CD4-positive, CD25-positive, alpha-beta regulatory T cell (primary cell): ENCODE measurements at regions not wholly inside any gene's neighbourhood (a gene's known extent, or its start where the extent isn't known, plus 50 kb on each side); places are given as distances from the start of the nearest gene placed in this dataset.
"Not testable (repeated sequence)": the region's sequence is repeated elsewhere in the genome, so short reads cannot be mapped to it uniquely, and the experiment has no call there.

Experiments used
- ATAC-seq, 2 donors: fragments of 150-1000 bp; cut with Tn5 transposase; one replicate each; pipeline ENCODE4 v1.10.0; 2021; ENCODE audit warnings: low read depth in 2 of 2, moderate number of reproducible peaks in 2 of 2, moderate library complexity in 1 of 2
- DNase-seq, 3 donors: peaks; one replicate each; pipeline versions ENCODE4 v3.0.0 to v3.0.0-alpha.2; 2012 to 2022; ENCODE audit warnings: mixed read lengths in 1 of 3
- H3K27ac ChIP-seq: one replicate; pipeline ENCODE4 v1.7.0; 2013; ENCODE audit warnings: mild to moderate bottlenecking, low read length; ENCODE audit not compliant: insufficient read depth, poor library complexity, severe bottlenecking
- H3K27me3 ChIP-seq: one replicate; pipeline ENCODE4 v1.7.0; 2013; ENCODE audit warnings: low read length; ENCODE audit not compliant: control insufficient read depth, insufficient read depth
- H3K36me3 ChIP-seq: one replicate; pipeline ENCODE4 v1.7.0; 2013; ENCODE audit warnings: mild to moderate bottlenecking, low read length, moderate library complexity; ENCODE audit not compliant: control insufficient read depth, insufficient read depth
- H3K4me1 ChIP-seq: 2 replicates; pipeline ENCODE4 v1.7.0; 2013; ENCODE audit warnings: mild to moderate bottlenecking, low read length; ENCODE audit not compliant: insufficient read depth, control insufficient read depth, poor library complexity, severe bottlenecking
- H3K4me3 ChIP-seq: one replicate; pipeline ENCODE4 v1.7.0; 2013; ENCODE audit warnings: low read depth, mild to moderate bottlenecking, low read length, moderate library complexity
- H3K9me3 ChIP-seq, 2 experiments: 1 replicate in 1 of 2; 2 replicates in 1 of 2; pipeline ENCODE4 v1.7.0; 2013; ENCODE audit warnings: low read length in 2 of 2, mild to moderate bottlenecking in 1 of 2, moderate library complexity in 1 of 2; ENCODE audit not compliant: control insufficient read depth in 2 of 2
- H3K27ac Mint-ChIP-seq, 3 donors: one replicate each; pipeline ENCODE4 v1.8.0; 2020 to 2022; ENCODE audit warnings: mild to moderate bottlenecking in 3 of 3, mixed read lengths in 3 of 3, moderate library complexity in 2 of 3
- H3K27me3 Mint-ChIP-seq: one replicate; pipeline ENCODE4 v1.8.0; 2022; ENCODE audit warnings: mild to moderate bottlenecking, mixed read lengths
- H3K36me3 Mint-ChIP-seq: one replicate; pipeline ENCODE4 v1.8.0; 2020; ENCODE audit warnings: mixed read lengths
- H3K4me1 Mint-ChIP-seq, 4 donors: one replicate each; pipeline ENCODE4 v1.8.0; 2020 to 2022; ENCODE audit warnings: mixed read lengths in 4 of 4, mild to moderate bottlenecking in 1 of 4
- H3K4me3 Mint-ChIP-seq, 4 donors: one replicate each; pipeline ENCODE4 v1.8.0; 2020 to 2022; ENCODE audit warnings: mild to moderate bottlenecking in 4 of 4, mixed read lengths in 4 of 4, moderate library complexity in 3 of 4
- H3K9me3 Mint-ChIP-seq, 7 donors: one replicate each; pipeline ENCODE4 v1.8.0; 2020 to 2022; ENCODE audit warnings: mixed read lengths in 7 of 7, mild to moderate bottlenecking in 3 of 7, moderate library complexity in 2 of 7

DNA sequence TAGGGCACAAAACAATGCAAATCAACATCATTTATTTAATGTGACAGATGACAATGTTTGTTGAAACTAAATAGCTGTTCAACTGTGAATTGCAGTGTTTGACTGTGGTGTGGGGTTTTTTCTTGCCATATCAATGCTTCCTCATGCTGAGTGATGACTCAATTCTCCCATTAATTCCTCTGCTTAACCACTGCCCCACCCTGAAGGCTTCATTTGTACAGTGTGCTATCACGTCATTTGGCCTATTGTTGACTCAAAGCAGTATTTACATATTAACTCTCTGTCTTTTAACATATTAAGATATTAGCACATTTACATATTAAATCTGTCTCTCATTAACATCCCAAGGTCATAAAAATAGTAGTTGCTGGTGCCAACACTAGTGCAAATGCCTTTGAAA lies 164.8 kb upstream of the NRXN3 start:
- no peak for ATAC-seq
- Mint-ChIP-seq H3K27ac (no peak overlapping the region), H3K9me3 (peaks cover 2 to 31% (median 11%) of the 10 kb centered on the region in 7 donors), H3K4me1 (no peaks in the 10 kb centered on the region), H3K36me3 (no peaks in the 10 kb centered on the region), H3K27me3 (peaks cover 5% of the 10 kb centered on the region), H3K4me3 (no peak overlapping the region)
- peak in 2 of 3 donors; percentile 8 to 33 for DNase-seq
- H3K4me1 ChIP-seq, result no peaks in the 10 kb centered on the region
- H3K27me3 ChIP-seq, result no peaks in the 10 kb centered on the region
- no peak overlapping the region for H3K27ac ChIP-seq
- no peaks in the 10 kb centered on the region for H3K36me3 ChIP-seq
- no peak overlapping the region for H3K4me3 ChIP-seq
- H3K9me3 ChIP-seq, result peaks cover 6 to 13% of the 10 kb centered on the region in 2 experiments

GRCh38 chr14:78007160-78007559 lies 163.0 kb upstream of the NRXN3 start:
- H3K4me1 ChIP-seq, result no peaks in the 10 kb centered on the region
- H3K27ac Mint-ChIP-seq, result no peak overlapping the region
- ATAC-seq, result no peak
- peaks cover 2 to 24% (median 10%) of the 10 kb centered on the region in 7 donors for H3K9me3 Mint-ChIP-seq
- H3K4me1 Mint-ChIP-seq, result no peaks in the 10 kb centered on the region
- H3K4me3 Mint-ChIP-seq, result no peak overlapping the region
- DNase-seq, result no peak
- H3K36me3 ChIP-seq, result no peaks in the 10 kb centered on the region
- H3K4me3 ChIP-seq, result no peak overlapping the region
- H3K27me3 ChIP-seq, result no peaks in the 10 kb centered on the region
- peaks cover 9% of the 10 kb centered on the region for H3K27me3 Mint-ChIP-seq
- peaks cover 6 to 8% of the 10 kb centered on the region in 2 experiments for H3K9me3 ChIP-seq
- H3K36me3 Mint-ChIP-seq, result no peaks in the 10 kb centered on the region
- H3K27ac ChIP-seq, result no peak overlapping the region

DNA sequence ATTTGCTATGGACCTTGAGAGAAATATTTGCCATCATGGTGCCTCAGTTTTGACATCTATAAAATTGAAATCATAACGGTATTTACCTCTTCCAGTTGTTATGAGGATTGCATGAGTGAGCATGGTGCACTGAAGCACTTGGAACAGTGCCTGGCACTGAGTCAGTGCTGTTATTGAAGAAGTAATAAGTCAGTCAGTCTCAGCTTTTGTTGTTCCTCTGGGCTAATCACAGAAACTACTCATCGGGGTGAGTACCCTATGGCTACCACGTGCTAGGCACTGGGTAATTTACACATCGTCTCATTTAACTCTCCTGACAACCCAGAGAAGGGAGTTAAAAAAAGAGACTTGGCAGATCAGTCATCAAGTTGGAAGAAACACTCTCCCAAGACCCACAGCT lies 159.5 kb upstream of the NRXN3 start:
- Histone ChIP-seq H3K4me3 (no peak overlapping the region), H3K9me3 (no peaks in the 10 kb centered on the region), H3K4me1 (no peaks in the 10 kb centered on the region), H3K27me3 (no peaks in the 10 kb centered on the region), H3K27ac (no peak overlapping the region), H3K36me3 (no peaks in the 10 kb centered on the region)
- no peak for ATAC-seq
- Mint-ChIP-seq H3K27ac (no peak overlapping the region), H3K36me3 (no peaks in the 10 kb centered on the region), H3K9me3 (peaks cover 1 to 6% (median 4%) of the 10 kb centered on the region in 7 donors), H3K4me1 (no peaks in the 10 kb centered on the region), H3K27me3 (peaks cover 17% of the 10 kb centered on the region), H3K4me3 (no peak overlapping the region)
- DNase-seq, result no peak

DNA sequence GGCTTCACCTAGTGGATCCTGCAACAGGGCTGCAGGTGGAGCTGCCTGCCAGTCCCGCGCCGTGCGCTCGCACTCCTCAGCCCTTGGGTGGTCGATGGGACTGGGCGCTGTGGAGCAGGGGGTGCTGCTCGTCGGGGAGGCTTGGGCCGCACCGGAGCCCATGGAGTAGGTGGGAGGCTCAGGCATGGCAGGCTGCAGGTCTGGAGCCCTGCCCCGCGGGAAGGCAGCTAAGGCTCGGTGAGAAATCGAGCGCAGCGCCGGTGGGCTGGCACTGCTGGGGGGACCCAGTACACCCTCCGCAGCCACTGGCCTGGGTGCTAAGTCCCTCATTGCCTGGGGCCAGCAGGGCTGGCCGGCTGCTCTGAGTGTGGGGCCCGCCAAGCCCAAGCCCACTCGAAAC lies 156.3 kb upstream of the NRXN3 start:
- not testable (repeated sequence) for H3K36me3 Mint-ChIP-seq, H3K4me3 Mint-ChIP-seq, DNase-seq, H3K27ac Mint-ChIP-seq, H3K27me3 ChIP-seq, ATAC-seq, H3K4me3 ChIP-seq, H3K27ac ChIP-seq, H3K9me3 ChIP-seq, H3K4me1 ChIP-seq, H3K36me3 ChIP-seq, H3K4me1 Mint-ChIP-seq
- peaks cover 12% of the 10 kb centered on the region for H3K27me3 Mint-ChIP-seq
- peaks cover 0 to 10% (median 0%) of the 10 kb centered on the region in 7 donors for H3K9me3 Mint-ChIP-seq

DNA sequence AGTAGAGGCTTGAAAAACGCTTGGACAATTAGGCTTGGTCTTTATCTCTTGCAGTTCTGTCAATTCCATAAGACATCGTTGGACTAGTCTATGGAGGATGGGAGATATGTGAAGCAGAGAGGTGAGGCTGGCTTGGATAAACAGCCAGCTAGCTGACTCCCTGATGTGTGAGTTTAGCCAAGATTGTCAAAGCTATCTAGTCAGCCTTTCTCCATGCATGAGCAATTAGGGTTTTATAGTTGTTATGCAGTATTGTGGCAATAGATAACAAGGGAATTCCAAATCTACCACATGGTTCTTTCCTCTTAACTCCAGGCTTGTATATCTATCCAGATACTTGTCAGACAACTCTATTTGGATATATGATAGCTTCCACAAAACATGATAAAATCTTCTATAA lies 153.6 kb upstream of the NRXN3 start:
- Histone ChIP-seq H3K27me3 (no peaks in the 10 kb centered on the region), H3K27ac (no peak overlapping the region), H3K9me3 (no peaks in the 10 kb centered on the region), H3K4me3 (no peak overlapping the region), H3K4me1 (no peaks in the 10 kb centered on the region), H3K36me3 (no peaks in the 10 kb centered on the region)
- DNase-seq (no peak), ATAC-seq (no peak)
- Mint-ChIP-seq H3K27ac (no peak overlapping the region), H3K27me3 (peaks cover 12% of the 10 kb centered on the region), H3K36me3 (no peaks in the 10 kb centered on the region), H3K4me3 (no peak overlapping the region), H3K9me3 (peaks cover 0 to 11% (median 1%) of the 10 kb centered on the region in 7 donors), H3K4me1 (no peaks in the 10 kb centered on the region)

DNA sequence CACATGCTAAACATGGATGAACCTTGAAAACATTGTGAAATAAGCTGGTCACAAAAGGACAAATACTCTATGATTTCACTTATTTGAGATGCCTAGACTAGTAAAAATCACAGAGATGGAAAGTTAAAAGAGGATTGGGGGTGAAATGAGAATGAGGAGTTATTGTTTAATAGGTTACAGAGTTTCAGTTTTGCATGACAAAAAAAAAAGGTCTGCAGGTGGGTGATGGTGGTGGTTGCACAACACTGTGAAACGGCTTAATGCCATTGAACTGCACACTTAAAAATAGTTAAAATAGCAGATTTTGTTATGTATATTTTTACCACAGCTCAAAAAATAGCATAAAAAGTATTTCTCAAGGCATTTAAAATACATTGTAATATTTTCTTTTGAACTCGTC lies 151.9 kb upstream of the NRXN3 start:
- Histone ChIP-seq H3K4me3 (no peak overlapping the region), H3K4me1 (no peaks in the 10 kb centered on the region), H3K36me3 (no peaks in the 10 kb centered on the region), H3K9me3 (no peaks in the 10 kb centered on the region), H3K27me3 (no peaks in the 10 kb centered on the region), H3K27ac (no peak overlapping the region)
- H3K9me3 Mint-ChIP-seq, result peaks cover 0 to 7% (median 0%) of the 10 kb centered on the region in 7 donors
- no peak overlapping the region for H3K4me3 Mint-ChIP-seq
- H3K4me1 Mint-ChIP-seq, result no peaks in the 10 kb centered on the region
- H3K27ac Mint-ChIP-seq, result no peak overlapping the region
- H3K27me3 Mint-ChIP-seq, result peaks cover 10% of the 10 kb centered on the region
- DNase-seq (no peak), ATAC-seq (no peak)
- no peaks in the 10 kb centered on the region for H3K36me3 Mint-ChIP-seq

- no peak overlapping the region for H3K4me3 Mint-ChIP-seq
- no peaks in the 10 kb centered on the region for H3K4me1 Mint-ChIP-seq
- no peaks in the 10 kb centered on the region for H3K36me3 Mint-ChIP-seq
- Histone ChIP-seq H3K9me3 (no peaks in the 10 kb centered on the region), H3K4me1 (no peaks in the 10 kb centered on the region), H3K27me3 (no peaks in the 10 kb centered on the region), H3K36me3 (no peaks in the 10 kb centered on the region), H3K27ac (no peak overlapping the region), H3K4me3 (no peak overlapping the region)
- peaks cover 6% of the 10 kb centered on the region for H3K27me3 Mint-ChIP-seq
- peaks cover 0 to 4% (median 0%) of the 10 kb centered on the region in 7 donors for H3K9me3 Mint-ChIP-seq
- DNase-seq (peak in 1 of 3 donors; percentile 65), ATAC-seq (no peak)
- H3K27ac Mint-ChIP-seq, result no peak overlapping the region
These were observed 148.1 kb upstream of the NRXN3 start for GRCh38 chr14:78022059-78022458.

- DNase-seq, result no peak
- no peak for ATAC-seq
- peaks cover 0 to 2% (median 0%) of the 10 kb centered on the region in 7 donors for H3K9me3 Mint-ChIP-seq
- Histone ChIP-seq H3K27me3 (no peaks in the 10 kb centered on the region), H3K4me3 (no peak overlapping the region), H3K36me3 (no peaks in the 10 kb centered on the region), H3K27ac (no peak overlapping the region), H3K4me1 (no peaks in the 10 kb centered on the region), H3K9me3 (no peaks in the 10 kb centered on the region)
- peaks cover 6% of the 10 kb centered on the region for H3K27me3 Mint-ChIP-seq
- H3K4me1 Mint-ChIP-seq, result no peaks in the 10 kb centered on the region
- H3K36me3 Mint-ChIP-seq, result no peaks in the 10 kb centered on the region
- H3K27ac Mint-ChIP-seq, result no peak overlapping the region
- peak overlapping the region in 1 of 4 donors; percentile 39 for H3K4me3 Mint-ChIP-seq
These were observed 147.1 kb upstream of the NRXN3 start for GRCh38 chr14:78023112-78023511.
